A673 (cell line): ENCODE measurements at regions not wholly inside any gene's neighbourhood (a gene's known extent, or its start where the extent isn't known, plus 50 kb on each side); places are given as distances from the start of the nearest gene placed in this dataset.

ENCODE experiments used
- EZH2 ChIP-seq: fragments of 200-600 bp; sonication (generic); IDR thresholded peaks from 2 replicates; pipeline ENCODE4 v1.6.1; 2017; ENCODE audit warnings: borderline replicate concordance, low read depth, mild to moderate bottlenecking, mixed read lengths, antibody characterized with exemption, low read length; ENCODE audit not compliant: poor library complexity, severe bottlenecking
- TF ChIP-seq, protein P1 (sequence below): fragments of 300-800, 200-600 bp; sonication (generic); conservative IDR thresholded peaks from 2 replicates; pipeline ENCODE4 v1.5.1; 2017; ENCODE audit warnings: low read depth, mild to moderate bottlenecking, antibody characterized with exemption, low read length, moderate library complexity, mixed read lengths

DNA sequence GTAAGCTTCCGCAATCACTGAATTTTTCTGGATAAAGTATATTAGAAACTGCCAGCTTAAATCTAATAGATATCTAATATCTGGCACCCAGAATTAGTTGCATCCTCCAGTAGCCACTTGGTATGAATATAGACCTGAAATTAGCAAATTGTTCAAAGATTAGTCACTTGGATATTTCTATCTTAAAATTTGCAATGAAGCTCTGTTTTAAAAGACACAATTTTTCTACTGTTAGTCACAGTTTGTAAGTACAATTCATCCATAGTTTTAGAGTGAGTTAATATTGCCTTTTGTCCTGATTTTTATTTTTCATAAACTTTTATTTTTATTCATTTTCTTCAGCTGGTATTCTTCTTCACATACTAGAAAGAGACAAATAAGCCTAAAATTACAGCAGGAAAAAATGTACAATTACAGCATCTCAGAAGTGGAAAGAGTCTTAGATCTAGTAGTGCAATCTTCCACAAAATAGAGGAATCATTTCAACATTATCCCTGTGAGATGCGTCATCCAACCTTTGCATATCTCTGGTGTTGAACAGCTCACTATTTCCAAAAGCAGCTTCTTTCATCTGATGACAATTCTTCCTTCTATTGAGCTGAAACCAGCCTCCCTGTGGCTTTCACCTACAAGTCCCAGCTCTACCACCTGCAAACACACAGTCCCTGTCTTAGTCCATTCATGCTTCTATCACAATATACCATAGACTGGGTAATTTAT lies 190.0 kb upstream of the AR start:
- TF ChIP-seq, protein P1, sequence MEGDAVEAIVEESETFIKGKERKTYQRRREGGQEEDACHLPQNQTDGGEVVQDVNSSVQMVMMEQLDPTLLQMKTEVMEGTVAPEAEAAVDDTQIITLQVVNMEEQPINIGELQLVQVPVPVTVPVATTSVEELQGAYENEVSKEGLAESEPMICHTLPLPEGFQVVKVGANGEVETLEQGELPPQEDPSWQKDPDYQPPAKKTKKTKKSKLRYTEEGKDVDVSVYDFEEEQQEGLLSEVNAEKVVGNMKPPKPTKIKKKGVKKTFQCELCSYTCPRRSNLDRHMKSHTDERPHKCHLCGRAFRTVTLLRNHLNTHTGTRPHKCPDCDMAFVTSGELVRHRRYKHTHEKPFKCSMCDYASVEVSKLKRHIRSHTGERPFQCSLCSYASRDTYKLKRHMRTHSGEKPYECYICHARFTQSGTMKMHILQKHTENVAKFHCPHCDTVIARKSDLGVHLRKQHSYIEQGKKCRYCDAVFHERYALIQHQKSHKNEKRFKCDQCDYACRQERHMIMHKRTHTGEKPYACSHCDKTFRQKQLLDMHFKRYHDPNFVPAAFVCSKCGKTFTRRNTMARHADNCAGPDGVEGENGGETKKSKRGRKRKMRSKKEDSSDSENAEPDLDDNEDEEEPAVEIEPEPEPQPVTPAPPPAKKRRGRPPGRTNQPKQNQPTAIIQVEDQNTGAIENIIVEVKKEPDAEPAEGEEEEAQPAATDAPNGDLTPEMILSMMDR, result no peak
- TF ChIP-seq EZH2, result no peak
